ENCODE measurements at regions not wholly inside any gene's neighbourhood (a gene's known extent, or its start where the extent isn't known, plus 50 kb on each side); places are given as distances from the start of the nearest gene placed in this dataset.
"Not testable (repeated sequence)": the region's sequence is repeated elsewhere in the genome, so short reads cannot be mapped to it uniquely, and the experiment has no call there.

DNA sequence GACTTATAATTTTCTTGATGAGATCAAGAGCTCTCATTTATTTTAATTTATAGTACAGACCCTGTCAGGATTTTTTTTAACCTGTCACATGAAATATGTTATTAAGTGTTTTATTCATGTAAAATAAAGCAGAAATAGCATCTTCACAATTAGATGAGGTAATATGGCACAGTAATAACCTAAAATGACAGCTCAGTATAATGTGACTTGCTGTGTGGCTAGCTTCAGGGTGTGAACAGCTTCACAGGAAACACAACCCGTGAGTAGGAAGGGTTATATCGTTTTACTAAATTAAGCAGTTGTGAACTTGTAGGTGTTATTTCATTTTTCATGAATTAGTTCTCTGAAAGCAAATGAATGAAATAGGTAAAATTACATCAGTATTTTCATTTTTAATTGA, 366.9 kb upstream of the CHORDC1 start:
- DNase-seq (ENCODE audit: low read depth, low spot score): no peak

- no peak for DNase-seq (ENCODE audit: low read depth, low spot score)
These were observed 365.0 kb upstream of the CHORDC1 start for GRCh38 chr11:90587896-90588295.

DNA sequence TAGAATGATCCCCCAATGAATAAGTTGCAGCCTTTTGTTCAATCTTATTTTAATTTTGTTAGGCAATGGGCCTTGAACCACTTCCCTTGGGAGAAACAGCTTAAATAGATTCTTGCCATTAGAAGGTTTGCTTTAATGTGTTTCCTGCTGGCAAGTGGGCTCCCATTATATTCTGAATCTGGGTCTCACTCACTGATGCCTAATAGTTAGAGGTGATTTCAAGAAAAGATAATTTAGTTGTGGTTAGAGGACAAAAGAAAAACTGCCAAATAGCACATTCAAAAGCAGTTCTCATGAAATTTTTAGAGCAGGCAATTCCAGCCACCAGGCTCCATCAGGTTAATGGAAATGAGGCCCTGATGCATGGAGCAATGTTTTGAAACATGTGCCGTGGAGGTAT, 362.6 kb upstream of the CHORDC1 start:
- no peak for DNase-seq (ENCODE audit: low read depth, low spot score)

DNA sequence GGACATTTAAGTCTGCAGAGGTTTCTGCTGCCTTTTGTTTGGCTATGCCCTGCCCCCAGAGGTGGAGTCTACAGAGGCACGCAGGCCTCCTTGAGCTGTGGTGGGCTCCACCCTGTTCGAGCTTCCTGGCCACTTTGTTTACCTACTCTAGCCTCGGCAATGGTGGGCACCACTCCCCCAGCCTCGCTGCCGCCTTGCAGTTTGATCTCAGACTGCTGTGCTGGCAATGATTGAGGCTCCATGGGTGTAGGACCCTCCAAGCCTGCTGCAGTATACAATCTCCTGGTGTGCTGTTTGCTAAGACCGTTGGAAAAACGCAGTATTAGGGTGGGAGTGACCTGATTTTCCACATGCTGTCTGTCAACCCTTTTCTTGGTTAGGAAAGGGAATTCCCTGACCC, 360.1 kb upstream of the CHORDC1 start:
- not testable (repeated sequence) for DNase-seq (ENCODE audit: low read depth, low spot score)

DNA sequence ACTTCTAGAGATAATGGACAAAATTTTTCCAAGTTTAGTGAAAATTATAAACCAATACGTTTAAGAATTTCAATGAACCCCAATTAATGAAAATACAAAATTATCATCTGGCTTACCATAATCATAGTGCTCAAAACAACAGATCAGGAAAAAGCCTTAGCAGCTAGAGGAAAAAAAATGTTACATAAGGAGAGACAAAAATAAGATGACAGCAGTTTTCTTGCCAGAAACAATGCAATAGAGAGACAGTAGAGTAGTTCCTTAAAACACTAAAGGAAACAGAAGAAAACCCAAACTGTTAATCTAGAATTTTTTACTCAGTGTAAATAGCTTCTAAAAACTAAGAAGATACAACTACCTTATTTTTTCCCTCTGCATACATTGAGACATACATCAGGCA, 341.7 kb upstream of the CHORDC1 start:
- no peak for DNase-seq (ENCODE audit: low read depth, low spot score)

DNA sequence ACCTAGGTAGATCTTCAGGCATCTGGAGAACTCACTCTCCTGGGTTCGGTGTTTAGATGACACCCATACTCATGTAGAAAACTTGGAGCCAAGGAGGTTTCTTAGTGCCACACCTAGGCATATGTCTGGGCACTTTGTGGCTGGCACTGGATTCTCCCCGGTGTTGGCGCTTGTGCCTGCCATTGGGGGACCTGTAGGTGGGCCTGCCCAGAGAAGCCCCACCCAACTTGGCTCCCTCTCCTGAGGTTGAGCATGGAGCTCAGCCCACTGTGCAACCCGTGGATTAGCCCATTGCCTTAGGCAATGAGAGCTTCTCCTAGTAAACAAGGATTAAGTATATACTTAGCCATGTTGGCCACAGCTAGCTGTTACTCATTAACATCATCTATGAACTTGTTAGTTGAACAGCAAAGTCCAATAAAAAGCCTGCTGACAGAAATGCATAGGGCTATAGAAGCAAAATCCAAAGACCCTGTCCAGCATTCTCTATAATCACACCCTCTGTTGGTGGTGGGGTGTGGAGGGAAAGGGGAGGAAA, 335.5 kb upstream of the CHORDC1 start:
- DNase-seq (ENCODE audit: low read depth, low spot score): no peak

DNA sequence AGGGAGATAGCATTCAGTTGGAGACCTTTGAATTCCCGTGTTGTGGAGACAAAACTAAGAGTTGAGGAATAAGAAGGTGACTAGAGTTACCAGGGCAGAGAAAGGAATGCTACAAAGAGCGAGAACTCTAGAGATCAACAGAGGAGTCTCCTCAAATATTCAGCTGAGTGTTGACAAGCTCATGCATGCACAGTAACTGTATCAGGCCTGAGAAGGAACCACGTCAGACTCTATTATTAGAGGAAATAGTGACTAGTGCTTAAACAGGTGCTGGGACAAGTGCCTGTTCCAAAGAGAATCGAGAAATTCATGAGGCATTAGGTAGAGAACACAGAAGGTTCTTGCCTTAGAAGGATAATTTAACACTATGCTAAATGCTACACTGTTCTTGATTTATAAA, 333.8 kb upstream of the CHORDC1 start:
- DNase-seq (ENCODE audit: low read depth, low spot score): no peak

- DNase-seq (ENCODE audit: low read depth, low spot score): no peak
These were observed 333.2 kb upstream of the CHORDC1 start for GRCh38 chr11:90556026-90556425.

DNA sequence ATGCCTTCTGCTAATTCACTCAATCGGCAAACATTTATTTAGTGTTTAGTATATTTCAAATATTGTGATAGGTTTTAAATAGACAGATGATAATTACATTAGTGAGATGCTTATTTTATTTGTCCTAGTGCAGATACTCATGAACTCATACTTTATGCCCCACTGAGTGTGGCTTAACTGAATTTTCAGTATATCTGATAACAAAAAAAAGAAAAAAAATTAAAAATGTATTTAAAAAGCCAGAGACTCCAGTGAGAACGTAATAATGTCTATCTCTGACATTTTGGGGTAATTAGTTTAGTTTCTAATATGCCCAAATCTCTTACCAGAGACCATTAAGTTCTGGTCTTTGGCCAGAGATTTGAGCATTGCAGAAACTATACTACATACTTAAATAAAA, 332.6 kb upstream of the CHORDC1 start:
- no peak for DNase-seq (ENCODE audit: low read depth, low spot score)

- DNase-seq (ENCODE audit: low read depth, low spot score): no peak
These were observed 319.2 kb upstream of the CHORDC1 start for GRCh38 chr11:90542092-90542491.

DNA sequence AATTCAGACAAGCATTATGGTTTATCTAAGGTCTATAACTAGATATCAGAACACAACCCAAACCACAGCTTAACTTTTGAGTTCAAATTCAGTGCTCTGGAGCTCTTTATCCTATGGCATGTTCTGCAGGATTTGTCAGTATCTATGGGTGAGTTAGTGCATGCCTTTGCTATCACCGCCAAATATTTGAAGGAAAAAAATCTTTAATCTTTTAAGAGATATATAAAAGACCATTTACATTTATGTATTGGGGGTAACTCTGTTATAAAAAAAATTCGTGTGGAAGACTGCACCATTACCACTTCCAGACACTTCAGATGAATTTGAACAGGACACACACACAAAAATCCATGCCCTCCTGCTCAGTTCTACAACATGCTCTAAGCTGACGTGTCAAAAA, 313.5 kb upstream of the CHORDC1 start:
- DNase-seq (ENCODE audit: low read depth, low spot score): no peak

DNA sequence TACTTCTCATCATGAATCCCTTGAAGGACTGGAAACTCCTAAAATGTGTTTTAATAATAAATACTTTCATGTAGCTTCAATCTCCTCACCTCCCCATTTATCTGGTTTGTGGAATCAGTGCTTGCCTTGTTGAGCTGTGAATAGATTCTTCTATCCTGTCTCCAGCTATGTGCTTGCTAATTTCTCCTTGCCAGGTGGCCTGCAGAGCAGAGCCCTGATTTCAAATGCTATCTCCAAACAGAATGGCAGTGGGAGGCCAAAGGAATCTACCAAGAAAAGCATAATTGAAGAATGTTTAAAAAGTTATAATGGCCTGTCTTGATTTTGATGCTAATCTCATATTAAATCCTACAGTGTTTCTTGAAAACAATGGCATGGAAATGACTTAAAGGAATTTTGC, 309.3 kb upstream of the CHORDC1 start:
- no peak for DNase-seq (ENCODE audit: low read depth, low spot score)

GRCh38 chr11:90531001-90531400, 308.2 kb upstream of the CHORDC1 start:
- DNase-seq (ENCODE audit: low read depth, low spot score): no peak

- DNase-seq (ENCODE audit: low read depth, low spot score): no peak
These were observed 303.1 kb upstream of the CHORDC1 start for GRCh38 chr11:90525962-90526361.

DNA sequence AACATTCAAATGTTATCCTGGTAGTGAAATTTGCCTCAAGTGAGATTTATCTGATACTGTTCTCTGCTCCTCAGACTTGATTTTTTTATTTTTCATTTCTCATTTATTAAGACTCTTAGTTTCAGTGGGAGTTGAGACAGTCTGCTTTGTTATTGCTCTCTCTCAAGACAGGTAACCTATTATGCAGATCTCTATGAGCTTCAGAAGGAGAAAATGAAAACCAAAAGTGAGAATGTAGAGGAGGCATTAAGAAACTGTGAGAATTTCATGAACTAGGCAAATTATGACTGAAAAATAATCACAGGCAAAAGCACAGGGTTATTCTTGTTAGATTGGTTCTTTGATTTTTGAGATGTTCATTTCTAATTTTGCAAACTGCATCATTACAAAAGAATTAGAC, 290.0 kb upstream of the CHORDC1 start:
- DNase-seq (ENCODE audit: low read depth, low spot score): no peak

DNA sequence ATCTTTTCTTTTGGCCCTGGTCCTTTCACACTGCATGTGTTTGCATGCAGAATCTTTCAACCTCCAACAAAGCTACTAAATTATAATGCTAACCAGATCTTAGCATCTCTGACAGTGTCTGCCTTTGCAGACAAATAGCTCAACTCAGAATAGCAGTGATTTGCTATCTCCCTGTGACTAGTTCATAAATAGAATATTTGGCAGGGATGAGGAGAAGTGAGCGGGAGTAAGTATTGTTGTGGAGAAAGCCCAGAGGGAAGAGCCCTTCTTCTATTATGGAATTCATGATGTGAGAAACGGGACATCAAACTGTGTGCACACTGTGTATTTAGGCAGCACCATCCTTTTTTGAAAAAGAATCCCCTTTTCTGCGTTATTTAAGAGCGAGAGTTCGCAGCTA, 288.0 kb upstream of the CHORDC1 start:
- no peak for DNase-seq (ENCODE audit: low read depth, low spot score)

GRCh38 chr11:90500922-90501568, 278.2 kb upstream of the CHORDC1 start:
- no peak for DNase-seq (ENCODE audit: low read depth, low spot score)

- DNase-seq (ENCODE audit: low read depth, low spot score): no peak
These were observed 273.9 kb upstream of the CHORDC1 start for GRCh38 chr11:90496722-90497121.

DNA sequence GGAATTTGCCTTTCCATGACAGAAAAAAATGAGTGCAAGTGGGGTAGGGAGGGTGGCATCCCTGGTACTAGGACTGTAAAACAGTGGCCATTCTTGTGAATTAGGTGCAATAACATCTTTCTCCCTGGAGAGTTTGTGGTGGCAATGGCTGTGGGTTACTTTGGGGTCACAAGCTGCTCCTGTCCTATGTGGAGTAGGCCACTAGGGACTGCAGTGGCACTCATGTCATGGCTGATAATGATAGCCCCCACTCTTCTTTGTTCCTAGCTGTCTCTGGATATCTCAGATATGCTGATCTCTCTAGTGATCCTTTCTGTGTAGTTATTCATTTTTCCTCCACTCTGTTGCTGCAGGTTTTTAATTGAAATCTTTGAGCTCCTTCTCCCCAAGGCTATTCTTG, 270.5 kb upstream of the CHORDC1 start:
- no peak for DNase-seq (ENCODE audit: low read depth, low spot score)

DNA sequence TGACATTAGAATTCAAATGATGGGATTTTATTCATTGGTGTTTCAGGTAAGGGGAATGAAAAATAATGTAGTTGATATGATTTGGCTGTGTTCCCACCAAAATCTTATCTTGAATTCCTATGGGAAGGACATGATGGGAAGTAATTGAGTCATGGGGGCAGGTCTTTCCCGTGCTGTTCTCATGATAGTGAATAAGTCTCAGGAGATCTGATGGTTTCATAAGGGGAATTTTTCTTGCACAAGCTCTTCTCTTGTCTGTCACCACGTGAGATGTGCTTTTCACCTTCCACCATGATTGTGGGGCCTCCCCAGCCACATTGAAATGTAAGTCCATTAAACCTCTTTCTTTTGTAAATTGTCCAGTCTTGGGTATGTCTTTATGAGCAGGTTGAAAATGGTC, 268.6 kb upstream of the CHORDC1 start:
- DNase-seq (ENCODE audit: low read depth, low spot score): no peak

GRCh38 chr11:90476442-90477007, 253.7 kb upstream of the CHORDC1 start:
- DNase-seq (ENCODE audit: low read depth, low spot score): no peak

DNA sequence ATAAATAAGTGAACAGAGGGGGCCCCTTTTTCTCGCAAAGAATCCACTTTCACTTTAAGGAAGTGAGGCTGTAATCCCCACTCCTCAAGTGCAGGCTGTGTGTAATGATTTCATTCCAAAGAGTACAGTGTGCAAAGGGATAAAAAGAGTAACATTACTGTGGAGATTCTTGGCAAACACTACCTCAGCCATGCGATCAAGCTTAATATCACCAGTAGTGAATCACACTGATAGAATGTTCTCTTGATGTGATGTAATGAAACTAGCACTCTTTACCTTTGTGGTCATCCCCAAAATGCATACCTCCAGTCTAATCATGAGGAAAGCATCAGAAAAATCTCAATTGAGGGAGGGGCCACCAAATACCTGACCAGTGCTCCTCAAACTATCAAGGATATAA, 246.1 kb upstream of the CHORDC1 start:
- no peak for DNase-seq (ENCODE audit: low read depth, low spot score)

- no peak for DNase-seq (ENCODE audit: low read depth, low spot score)
These were observed 242.7 kb upstream of the CHORDC1 start for GRCh38 chr11:90465553-90465952.

Measured in smooth muscle cell of the brain vasculature (primary cell).